NT2/D1 (cell line): ENCODE measurements at regions not wholly inside any gene's neighbourhood (a gene's known extent, or its start where the extent isn't known, plus 50 kb on each side); places are given as distances from the start of the nearest gene placed in this dataset.

Experiments
- DNase-seq: peaks from one replicate; pipeline ENCODE4 v3.0.0-alpha.2; 2011; ENCODE audit warnings: low read depth, low spot score
- H3K27me3 ChIP-seq: 2 replicates; pipeline ENCODE4 v1.6.0; 2011; ENCODE audit warnings: mild to moderate bottlenecking; ENCODE audit not compliant: insufficient read length, insufficient read depth
- H3K36me3 ChIP-seq: 2 replicates; pipeline ENCODE4 v1.6.1; 2011; ENCODE audit warnings: mild to moderate bottlenecking, low read length, mixed read lengths; ENCODE audit not compliant: insufficient read depth, insufficient read length
- H3K4me1 ChIP-seq: 2 replicates; pipeline ENCODE4 v1.5.1; 2011; ENCODE audit not compliant: insufficient read depth, insufficient read length
- H3K4me3 ChIP-seq: 2 replicates; pipeline ENCODE4 v1.5.1; 2011; ENCODE audit warnings: low read depth; ENCODE audit not compliant: insufficient read length
- H3K9ac ChIP-seq: 2 replicates; pipeline ENCODE4 v1.6.0; 2011; ENCODE audit warnings: low read depth; ENCODE audit not compliant: insufficient read length
- H3K9me3 ChIP-seq: 2 replicates; pipeline ENCODE4 v1.5.1; 2011; ENCODE audit warnings: mild to moderate bottlenecking, low read length; ENCODE audit not compliant: insufficient read depth
- SUZ12 ChIP-seq: IDR thresholded peaks from 2 replicates; pipeline ENCODE4 v1.6.1; 2011; ENCODE audit not compliant: insufficient read length, insufficient read depth; ENCODE audit errors: extremely low read depth
- YY1 ChIP-seq: IDR thresholded peaks from 2 replicates; pipeline ENCODE4 v1.6.1; 2011; ENCODE audit not compliant: insufficient read length, insufficient read depth
- ZNF274 ChIP-seq: IDR thresholded peaks from 2 replicates; pipeline ENCODE4 v1.6.1; 2011; ENCODE audit warnings: mild to moderate bottlenecking, low read depth, low read length

DNA sequence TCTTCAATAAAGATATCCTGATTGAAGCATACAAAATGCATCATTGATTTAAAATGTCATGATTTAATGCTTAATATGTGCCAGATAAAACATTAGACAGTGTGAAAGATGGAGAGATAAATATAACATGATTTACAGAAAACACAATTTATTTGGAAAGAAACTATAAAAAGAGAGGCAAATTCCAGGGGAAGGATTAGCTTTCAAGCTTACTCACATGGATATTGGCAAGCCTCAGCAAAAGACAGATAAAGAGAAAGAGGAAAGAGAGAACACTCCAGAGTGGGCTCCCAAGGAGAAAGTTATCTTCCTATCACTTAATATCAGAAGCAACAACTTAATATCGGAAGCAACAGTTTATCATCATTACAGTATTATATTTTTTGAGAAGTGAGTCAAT, 1036.5 kb downstream of the SQOR start:
- H3K36me3 ChIP-seq = no peaks in the 10 kb centered on the region
- H3K9ac ChIP-seq = no peak overlapping the region
- no peaks in the 10 kb centered on the region for H3K9me3 ChIP-seq
- DNase-seq = no peak
- H3K27me3 ChIP-seq = no peaks in the 10 kb centered on the region
- no peaks in the 10 kb centered on the region for H3K4me1 ChIP-seq
- no peak for TF ChIP-seq YY1
- TF ChIP-seq ZNF274 = no peak
- TF ChIP-seq SUZ12 = no peak
- H3K4me3 ChIP-seq = no peak overlapping the region

GRCh38 chr15:46672041-46672440, 1037.2 kb downstream of the SQOR start:
- no peaks in the 10 kb centered on the region for H3K4me1 ChIP-seq

DNA sequence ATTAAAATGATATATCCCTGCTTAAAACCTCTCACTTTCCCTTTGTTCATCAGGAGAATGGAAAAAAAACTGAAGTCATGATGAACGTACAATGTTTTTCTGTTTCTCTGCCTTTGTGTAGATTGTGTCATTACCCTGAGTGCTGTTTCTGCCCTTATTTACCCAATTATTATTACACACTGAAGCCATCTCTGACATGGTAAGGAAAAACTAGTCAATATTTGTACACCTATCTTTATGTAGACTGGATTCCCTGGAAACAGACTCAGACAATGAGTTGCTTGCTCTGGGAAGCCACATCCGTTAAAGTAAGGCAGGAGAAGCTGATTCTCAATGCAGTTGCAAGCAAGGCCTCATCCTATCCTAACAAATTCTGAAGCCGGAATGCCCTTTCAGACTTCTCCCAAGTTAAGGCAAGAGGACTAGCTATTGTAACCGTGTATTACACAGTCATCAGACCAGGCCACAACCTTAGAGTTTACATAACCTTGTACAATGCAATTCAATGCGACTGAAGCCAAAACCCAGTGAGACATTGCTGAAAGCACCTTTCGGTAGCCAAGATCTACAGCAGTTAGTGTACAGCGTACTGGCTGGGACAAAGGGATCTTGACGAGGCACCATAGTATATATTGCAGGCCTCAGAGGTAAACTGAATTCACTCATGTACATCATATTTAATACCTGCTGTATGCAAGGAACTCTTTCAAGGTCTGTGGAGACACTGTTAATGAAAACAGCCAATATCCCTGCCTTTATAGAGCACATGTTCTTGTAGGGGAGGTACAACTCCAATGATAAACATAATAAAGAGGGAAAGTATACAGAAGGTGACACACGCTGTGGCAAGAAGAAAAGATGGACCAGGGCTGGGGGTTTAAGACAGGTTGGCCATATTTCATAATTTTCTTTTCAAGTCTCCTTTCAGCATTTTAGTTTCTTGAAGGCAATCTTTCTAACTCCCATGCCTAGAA, 1040.8 kb upstream of the SEMA6D start:
- no peak for DNase-seq
- Histone ChIP-seq H3K9ac (no peak overlapping the region), H3K4me1 (no peaks in the 10 kb centered on the region)

More at GRCh38 chr15:46672041-46672440, 1037.2 kb downstream of the SQOR start:
- H3K4me3 ChIP-seq = no peak overlapping the region
- H3K9me3 ChIP-seq = no peaks in the 10 kb centered on the region
- H3K36me3 ChIP-seq = no peaks in the 10 kb centered on the region
- TF ChIP-seq ZNF274 = no peak
- TF ChIP-seq SUZ12 = no peak
- TF ChIP-seq YY1 = no peak
- H3K27me3 ChIP-seq = no peaks in the 10 kb centered on the region
- no peak overlapping the region for H3K9ac ChIP-seq
- DNase-seq = no peak

DNA sequence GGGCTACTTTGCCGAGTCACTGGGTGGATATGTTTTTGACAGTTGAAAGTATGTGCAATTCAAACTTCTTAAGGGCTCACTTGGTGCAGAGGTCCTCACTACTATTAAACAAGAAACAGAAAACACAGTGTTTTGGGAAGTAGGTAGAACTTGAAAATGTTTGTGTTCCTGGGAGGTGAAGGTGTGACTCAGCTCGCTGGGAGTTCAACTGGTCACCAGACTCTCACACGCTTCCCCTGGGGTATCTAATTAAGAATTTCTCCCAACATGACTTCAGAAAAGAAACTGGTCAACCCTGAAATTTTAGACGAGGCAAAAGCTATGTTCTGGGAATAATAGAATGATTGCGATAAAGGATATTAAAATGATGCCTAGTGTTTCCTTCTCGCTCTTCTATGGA, 1039.8 kb upstream of the SEMA6D start:
- H3K36me3 ChIP-seq = no peaks in the 10 kb centered on the region
- no peak overlapping the region for H3K9ac ChIP-seq
- H3K4me1 ChIP-seq = no peaks in the 10 kb centered on the region
- H3K27me3 ChIP-seq = no peaks in the 10 kb centered on the region
- no peaks in the 10 kb centered on the region for H3K9me3 ChIP-seq
- no peak overlapping the region for H3K4me3 ChIP-seq
- TF ChIP-seq YY1 = no peak
- TF ChIP-seq SUZ12 = no peak
- TF ChIP-seq ZNF274 = no peak
- no peak for DNase-seq

More for the DNA sequence above, 1040.8 kb upstream of the SEMA6D start:
- Histone ChIP-seq H3K4me3 (no peak overlapping the region), H3K36me3 (no peaks in the 10 kb centered on the region), H3K27me3 (no peaks in the 10 kb centered on the region), H3K9me3 (no peaks in the 10 kb centered on the region)
- TF ChIP-seq ZNF274 = no peak
- no peak for TF ChIP-seq SUZ12
- TF ChIP-seq YY1 = no peak

- Histone ChIP-seq H3K27me3 (no peaks in the 10 kb centered on the region), H3K9me3 (no peaks in the 10 kb centered on the region), H3K4me3 (no peak overlapping the region), H3K36me3 (no peaks in the 10 kb centered on the region), H3K4me1 (no peaks in the 10 kb centered on the region), H3K9ac (no peak overlapping the region)
- TF ChIP-seq YY1 = no peak
- no peak for TF ChIP-seq SUZ12
- no peak for TF ChIP-seq ZNF274
- DNase-seq = no peak
These were observed 1035.4 kb upstream of the SEMA6D start for GRCh38 chr15:46681901-46682300.

GRCh38 chr15:46682969-46683791, 1034.1 kb upstream of the SEMA6D start:
- Histone ChIP-seq H3K4me3 (no peak overlapping the region), H3K9ac (no peak overlapping the region), H3K27me3 (no peaks in the 10 kb centered on the region), H3K4me1 (no peaks in the 10 kb centered on the region), H3K36me3 (no peaks in the 10 kb centered on the region), H3K9me3 (no peaks in the 10 kb centered on the region)
- DNase-seq = no peak
- TF ChIP-seq YY1 (no peak), ZNF274 (no peak), SUZ12 (no peak)

GRCh38 chr15:46685096-46685495, 1032.2 kb upstream of the SEMA6D start:
- Histone ChIP-seq H3K4me1 (no peaks in the 10 kb centered on the region), H3K9me3 (no peaks in the 10 kb centered on the region), H3K9ac (no peak overlapping the region), H3K27me3 (no peaks in the 10 kb centered on the region), H3K36me3 (no peaks in the 10 kb centered on the region), H3K4me3 (no peak overlapping the region)
- DNase-seq = no peak
- TF ChIP-seq YY1 (no peak), SUZ12 (no peak), ZNF274 (no peak)
